ENCODE measurements at regions not wholly inside any gene's neighbourhood (a gene's known extent, or its start where the extent isn't known, plus 50 kb on each side); places are given as distances from the start of the nearest gene placed in this dataset.

- no peaks in the 10 kb centered on the region for H3K4me1 ChIP-seq (ENCODE audit: control insufficient read depth in 3 of 3, insufficient read depth in 3 of 3, low read length in 3 of 3)
- peaks cover 2 to 19% (median 8%) of the 10 kb centered on the region in 3 donors for H3K27me3 ChIP-seq (ENCODE audit: control insufficient read depth in 3 of 3, insufficient read depth in 3 of 3, low read length in 3 of 3)
- H3K27ac ChIP-seq (ENCODE audit: low read depth, low read length): no peak overlapping the region
- H3K36me3 ChIP-seq (ENCODE audit: control insufficient read depth in 3 of 3, insufficient read depth in 3 of 3, low read length in 3 of 3): no peaks in the 10 kb centered on the region
- H3K4me3 ChIP-seq (ENCODE audit: low read length in 3 of 3): no peak overlapping the region
- no peak overlapping the region for H3K9ac ChIP-seq (ENCODE audit: low read depth in 1 of 3, low read length in 3 of 3)
- peaks cover 0 to 2% (median 0%) of the 10 kb centered on the region in 3 donors for H3K9me3 ChIP-seq (ENCODE audit: control insufficient read depth in 3 of 3, low read length in 3 of 3)
These were observed 67.0 kb upstream of the FOXQ1 start for GRCh38 chr6:1244941-1245340.

GRCh38 chr6:1244278-1244677 lies 67.6 kb upstream of the FOXQ1 start:
- Histone ChIP-seq H3K9me3 (ENCODE audit: control insufficient read depth in 3 of 3, low read length in 3 of 3) (peaks cover 0 to 2% (median 0%) of the 10 kb centered on the region in 3 donors), H3K27ac (ENCODE audit: low read depth, low read length) (no peak overlapping the region), H3K27me3 (ENCODE audit: control insufficient read depth in 3 of 3, insufficient read depth in 3 of 3, low read length in 3 of 3) (peaks cover 2 to 22% (median 8%) of the 10 kb centered on the region in 3 donors), H3K36me3 (ENCODE audit: control insufficient read depth in 3 of 3, insufficient read depth in 3 of 3, low read length in 3 of 3) (no peaks in the 10 kb centered on the region), H3K9ac (ENCODE audit: low read depth in 1 of 3, low read length in 3 of 3) (no peak overlapping the region), H3K4me1 (ENCODE audit: control insufficient read depth in 3 of 3, insufficient read depth in 3 of 3, low read length in 3 of 3) (no peaks in the 10 kb centered on the region), H3K4me3 (ENCODE audit: low read length in 3 of 3) (no peak overlapping the region)

GRCh38 chr6:1242446-1242845 lies 69.5 kb upstream of the FOXQ1 start:
- Histone ChIP-seq H3K9ac (ENCODE audit: low read depth in 1 of 3, low read length in 3 of 3) (no peak overlapping the region), H3K36me3 (ENCODE audit: control insufficient read depth in 3 of 3, insufficient read depth in 3 of 3, low read length in 3 of 3) (no peaks in the 10 kb centered on the region), H3K27ac (ENCODE audit: low read depth, low read length) (no peak overlapping the region), H3K9me3 (ENCODE audit: control insufficient read depth in 3 of 3, low read length in 3 of 3) (no peaks in the 10 kb centered on the region), H3K4me3 (ENCODE audit: low read length in 3 of 3) (no peak overlapping the region), H3K27me3 (ENCODE audit: control insufficient read depth in 3 of 3, insufficient read depth in 3 of 3, low read length in 3 of 3) (peaks cover 8 to 36% (median 15%) of the 10 kb centered on the region in 3 donors), H3K4me1 (ENCODE audit: control insufficient read depth in 3 of 3, insufficient read depth in 3 of 3, low read length in 3 of 3) (no peaks in the 10 kb centered on the region)

- H3K4me3 ChIP-seq (ENCODE audit: low read length in 3 of 3): no peak overlapping the region
- H3K27me3 ChIP-seq (ENCODE audit: control insufficient read depth in 3 of 3, insufficient read depth in 3 of 3, low read length in 3 of 3): peaks cover 10 to 36% (median 18%) of the 10 kb centered on the region in 3 donors
- H3K9me3 ChIP-seq (ENCODE audit: control insufficient read depth in 3 of 3, low read length in 3 of 3): no peaks in the 10 kb centered on the region
- H3K4me1 ChIP-seq (ENCODE audit: control insufficient read depth in 3 of 3, insufficient read depth in 3 of 3, low read length in 3 of 3): no peaks in the 10 kb centered on the region
- no peak overlapping the region for H3K9ac ChIP-seq (ENCODE audit: low read depth in 1 of 3, low read length in 3 of 3)
- no peak overlapping the region for H3K27ac ChIP-seq (ENCODE audit: low read depth, low read length)
- no peaks in the 10 kb centered on the region for H3K36me3 ChIP-seq (ENCODE audit: control insufficient read depth in 3 of 3, insufficient read depth in 3 of 3, low read length in 3 of 3)
These were observed 69.9 kb upstream of the FOXQ1 start for GRCh38 chr6:1242021-1242420.

GRCh38 chr6:1240766-1241318 lies 71.1 kb upstream of the FOXQ1 start:
- Histone ChIP-seq H3K36me3 (ENCODE audit: control insufficient read depth in 3 of 3, insufficient read depth in 3 of 3, low read length in 3 of 3) (no peaks in the 10 kb centered on the region), H3K4me1 (ENCODE audit: control insufficient read depth in 3 of 3, insufficient read depth in 3 of 3, low read length in 3 of 3) (no peaks in the 10 kb centered on the region), H3K27me3 (ENCODE audit: control insufficient read depth in 3 of 3, insufficient read depth in 3 of 3, low read length in 3 of 3) (peaks cover 10 to 39% (median 19%) of the 10 kb centered on the region in 3 donors), H3K4me3 (ENCODE audit: low read length in 3 of 3) (no peak overlapping the region), H3K9ac (ENCODE audit: low read depth in 1 of 3, low read length in 3 of 3) (no peak overlapping the region), H3K27ac (ENCODE audit: low read depth, low read length) (no peak overlapping the region), H3K9me3 (ENCODE audit: control insufficient read depth in 3 of 3, low read length in 3 of 3) (no peaks in the 10 kb centered on the region)

GRCh38 chr6:1239805-1240204 lies 72.1 kb upstream of the FOXQ1 start:
- Histone ChIP-seq H3K9ac (ENCODE audit: low read depth in 1 of 3, low read length in 3 of 3) (no peak overlapping the region), H3K27me3 (ENCODE audit: control insufficient read depth in 3 of 3, insufficient read depth in 3 of 3, low read length in 3 of 3) (peaks cover 13 to 37% (median 23%) of the 10 kb centered on the region in 3 donors), H3K9me3 (ENCODE audit: control insufficient read depth in 3 of 3, low read length in 3 of 3) (no peaks in the 10 kb centered on the region), H3K36me3 (ENCODE audit: control insufficient read depth in 3 of 3, insufficient read depth in 3 of 3, low read length in 3 of 3) (no peaks in the 10 kb centered on the region), H3K27ac (ENCODE audit: low read depth, low read length) (no peak overlapping the region), H3K4me3 (ENCODE audit: low read length in 3 of 3) (no peak overlapping the region), H3K4me1 (ENCODE audit: control insufficient read depth in 3 of 3, insufficient read depth in 3 of 3, low read length in 3 of 3) (no peaks in the 10 kb centered on the region)

GRCh38 chr6:1238040-1238439 lies 73.9 kb upstream of the FOXQ1 start:
- H3K27ac ChIP-seq (ENCODE audit: low read depth, low read length): no peak overlapping the region
- no peaks in the 10 kb centered on the region for H3K4me1 ChIP-seq (ENCODE audit: control insufficient read depth in 3 of 3, insufficient read depth in 3 of 3, low read length in 3 of 3)
- no peaks in the 10 kb centered on the region for H3K36me3 ChIP-seq (ENCODE audit: control insufficient read depth in 3 of 3, insufficient read depth in 3 of 3, low read length in 3 of 3)
- no peak overlapping the region for H3K4me3 ChIP-seq (ENCODE audit: low read length in 3 of 3)
- peaks cover 13 to 36% (median 25%) of the 10 kb centered on the region in 3 donors for H3K27me3 ChIP-seq (ENCODE audit: control insufficient read depth in 3 of 3, insufficient read depth in 3 of 3, low read length in 3 of 3)
- no peak overlapping the region for H3K9ac ChIP-seq (ENCODE audit: low read depth in 1 of 3, low read length in 3 of 3)
- H3K9me3 ChIP-seq (ENCODE audit: control insufficient read depth in 3 of 3, low read length in 3 of 3): no peaks in the 10 kb centered on the region

GRCh38 chr6:1237636-1238035 lies 74.3 kb upstream of the FOXQ1 start:
- H3K9ac ChIP-seq (ENCODE audit: low read depth in 1 of 3, low read length in 3 of 3): no peak overlapping the region
- H3K27me3 ChIP-seq (ENCODE audit: control insufficient read depth in 3 of 3, insufficient read depth in 3 of 3, low read length in 3 of 3): peaks cover 15 to 33% (median 22%) of the 10 kb centered on the region in 3 donors
- H3K36me3 ChIP-seq (ENCODE audit: control insufficient read depth in 3 of 3, insufficient read depth in 3 of 3, low read length in 3 of 3): no peaks in the 10 kb centered on the region

GRCh38 chr6:1235825-1236224 lies 76.1 kb upstream of the FOXQ1 start:
- H3K27me3 ChIP-seq (ENCODE audit: control insufficient read depth in 3 of 3, insufficient read depth in 3 of 3, low read length in 3 of 3): peaks cover 15 to 30% (median 25%) of the 10 kb centered on the region in 3 donors
- H3K9me3 ChIP-seq (ENCODE audit: control insufficient read depth in 3 of 3, low read length in 3 of 3): no peaks in the 10 kb centered on the region
- H3K9ac ChIP-seq (ENCODE audit: low read depth in 1 of 3, low read length in 3 of 3): no peak overlapping the region
- no peaks in the 10 kb centered on the region for H3K4me1 ChIP-seq (ENCODE audit: control insufficient read depth in 3 of 3, insufficient read depth in 3 of 3, low read length in 3 of 3)
- H3K36me3 ChIP-seq (ENCODE audit: control insufficient read depth in 3 of 3, insufficient read depth in 3 of 3, low read length in 3 of 3): no peaks in the 10 kb centered on the region
- no peak overlapping the region for H3K4me3 ChIP-seq (ENCODE audit: low read length in 3 of 3)
- H3K27ac ChIP-seq (ENCODE audit: low read depth, low read length): no peak overlapping the region

More at GRCh38 chr6:1237636-1238035, 74.3 kb upstream of the FOXQ1 start:
- Histone ChIP-seq H3K4me1 (ENCODE audit: control insufficient read depth in 3 of 3, insufficient read depth in 3 of 3, low read length in 3 of 3) (no peaks in the 10 kb centered on the region), H3K9me3 (ENCODE audit: control insufficient read depth in 3 of 3, low read length in 3 of 3) (no peaks in the 10 kb centered on the region), H3K27ac (ENCODE audit: low read depth, low read length) (no peak overlapping the region), H3K4me3 (ENCODE audit: low read length in 3 of 3) (no peak overlapping the region)

- H3K4me1 ChIP-seq (ENCODE audit: control insufficient read depth in 3 of 3, insufficient read depth in 3 of 3, low read length in 3 of 3): no peaks in the 10 kb centered on the region
- no peak overlapping the region for H3K9ac ChIP-seq (ENCODE audit: low read depth in 1 of 3, low read length in 3 of 3)
- no peak overlapping the region for H3K4me3 ChIP-seq (ENCODE audit: low read length in 3 of 3)
- no peak overlapping the region for H3K27ac ChIP-seq (ENCODE audit: low read depth, low read length)
- H3K27me3 ChIP-seq (ENCODE audit: control insufficient read depth in 3 of 3, insufficient read depth in 3 of 3, low read length in 3 of 3): peaks cover 15 to 34% (median 33%) of the 10 kb centered on the region in 3 donors
- no peaks in the 10 kb centered on the region for H3K36me3 ChIP-seq (ENCODE audit: control insufficient read depth in 3 of 3, insufficient read depth in 3 of 3, low read length in 3 of 3)
- H3K9me3 ChIP-seq (ENCODE audit: control insufficient read depth in 3 of 3, low read length in 3 of 3): no peaks in the 10 kb centered on the region
These were observed 78.0 kb upstream of the FOXQ1 start for GRCh38 chr6:1233924-1234323.

All from skeletal muscle tissue (tissue), 3 donors.